ENCODE measurements at regions not wholly inside any gene's neighbourhood (a gene's known extent, or its start where the extent isn't known, plus 50 kb on each side); places are given as distances from the start of the nearest gene placed in this dataset.
"Not testable (repeated sequence)": the region's sequence is repeated elsewhere in the genome, so short reads cannot be mapped to it uniquely, and the experiment has no call there.

DNA sequence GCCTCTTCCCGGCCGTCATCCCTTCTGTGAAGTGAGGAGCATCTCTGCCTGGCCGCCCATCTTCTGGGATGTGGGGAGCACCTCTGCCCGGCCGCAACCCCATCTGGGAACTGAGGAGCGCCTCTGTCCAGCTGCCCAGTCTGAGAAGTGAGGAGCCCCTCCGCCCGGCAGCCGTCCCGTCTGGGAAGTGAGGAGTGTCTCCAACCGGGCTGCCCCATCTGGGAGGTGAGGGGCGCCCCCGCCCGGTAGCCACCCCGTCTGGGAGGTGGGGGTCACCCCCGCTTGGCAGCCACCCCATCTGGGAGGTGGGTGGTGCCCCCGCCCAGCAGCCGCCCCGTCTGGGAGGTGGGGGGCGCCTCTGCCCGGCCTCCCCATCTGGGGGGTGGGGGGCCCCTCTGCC, 142.3 kb downstream of the LAS1L start:
- 94% methylated on average over 16 of the region's 21 CpGs; no CpG with 5 or more reads in 1 of the 2 donors for WGBS, 2 donors
- no peak for DNase-seq
- Histone ChIP-seq H3K36me3 (ENCODE audit: low read depth, missing control alignments) (no peaks in the 10 kb centered on the region), H3K4me3 (no peak overlapping the region), H3K27me3 (no peaks in the 10 kb centered on the region), H3K27ac (no peak overlapping the region), H3K4me1 (no peaks in the 10 kb centered on the region), H3K9me3 (no peaks in the 10 kb centered on the region)
- TF ChIP-seq, protein P1, sequence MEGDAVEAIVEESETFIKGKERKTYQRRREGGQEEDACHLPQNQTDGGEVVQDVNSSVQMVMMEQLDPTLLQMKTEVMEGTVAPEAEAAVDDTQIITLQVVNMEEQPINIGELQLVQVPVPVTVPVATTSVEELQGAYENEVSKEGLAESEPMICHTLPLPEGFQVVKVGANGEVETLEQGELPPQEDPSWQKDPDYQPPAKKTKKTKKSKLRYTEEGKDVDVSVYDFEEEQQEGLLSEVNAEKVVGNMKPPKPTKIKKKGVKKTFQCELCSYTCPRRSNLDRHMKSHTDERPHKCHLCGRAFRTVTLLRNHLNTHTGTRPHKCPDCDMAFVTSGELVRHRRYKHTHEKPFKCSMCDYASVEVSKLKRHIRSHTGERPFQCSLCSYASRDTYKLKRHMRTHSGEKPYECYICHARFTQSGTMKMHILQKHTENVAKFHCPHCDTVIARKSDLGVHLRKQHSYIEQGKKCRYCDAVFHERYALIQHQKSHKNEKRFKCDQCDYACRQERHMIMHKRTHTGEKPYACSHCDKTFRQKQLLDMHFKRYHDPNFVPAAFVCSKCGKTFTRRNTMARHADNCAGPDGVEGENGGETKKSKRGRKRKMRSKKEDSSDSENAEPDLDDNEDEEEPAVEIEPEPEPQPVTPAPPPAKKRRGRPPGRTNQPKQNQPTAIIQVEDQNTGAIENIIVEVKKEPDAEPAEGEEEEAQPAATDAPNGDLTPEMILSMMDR (IDR thresholded peaks at IDR 0.05) = no peak
- TF ChIP-seq POLR2A (IDR thresholded peaks at IDR 0.05) = no peak
- intact Hi-C loops (cut with DNase I; ENCODE audit: low total_unique reads) = no loop called here

DNA sequence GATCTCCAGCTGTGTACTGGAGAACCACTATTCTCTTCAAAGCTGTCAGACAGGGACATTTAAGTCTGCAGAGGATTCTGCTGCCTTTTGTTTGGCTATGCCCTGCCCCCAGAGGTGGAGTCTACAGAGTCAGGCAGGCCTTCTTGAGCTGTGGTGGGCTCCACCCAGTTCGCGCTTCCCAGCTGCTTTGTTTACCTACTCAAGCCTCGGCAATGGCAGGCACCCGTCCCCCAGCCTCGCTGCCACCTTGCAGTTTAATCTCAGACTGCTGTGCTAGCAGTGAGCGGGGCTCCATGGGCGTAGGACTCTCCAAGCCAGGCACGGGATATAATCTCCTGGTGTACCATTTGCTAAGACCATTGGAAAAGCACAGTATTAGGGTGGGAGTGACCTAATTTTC, 145.5 kb downstream of the LAS1L start:
- DNase-seq; H3K27ac ChIP-seq; intact Hi-C loops (cut with DNase I; ENCODE audit: low total_unique reads); H3K27me3 ChIP-seq; H3K9me3 ChIP-seq; H3K4me3 ChIP-seq; H3K36me3 ChIP-seq (ENCODE audit: low read depth, missing control alignments); H3K4me1 ChIP-seq: not testable (repeated sequence)
- WGBS, 2 donors = 89 to 96% methylated on average over 5 to 6 of the region's 8 CpGs

Data from testis (tissue), 2 donors.